HEK293T (cell line): ENCODE measurements at regions not wholly inside any gene's neighbourhood (a gene's known extent, or its start where the extent isn't known, plus 50 kb on each side); places are given as distances from the start of the nearest gene placed in this dataset.

ENCODE experiments used
- FOXK2 ChIP-seq: fragments of 450-650 bp; IDR thresholded peaks from 2 replicates; pipeline ENCODE4 v1.6.1; 2016; ENCODE audit warnings: mild to moderate bottlenecking
- SUZ12 ChIP-seq: fragments of 450-650 bp; IDR thresholded peaks from 2 replicates; pipeline ENCODE4 v1.6.1; 2016; ENCODE audit warnings: mild to moderate bottlenecking

- TF ChIP-seq FOXK2 = no peak
- TF ChIP-seq SUZ12 = no peak
Observed at GRCh38 chr22:22167791-22168189, 76.8 kb upstream of the VPREB1 start.
